GM21737 (cell line): ENCODE measurements at regions not wholly inside any gene's neighbourhood (a gene's known extent, or its start where the extent isn't known, plus 50 kb on each side); places are given as distances from the start of the nearest gene placed in this dataset.

ENCODE experiments used
- ATAC-seq: cut with Tn5 transposase; IDR thresholded peaks from one replicate; pipeline ENCODE4 v1.9.1; 2021; ENCODE audit warnings: mild to moderate bottlenecking, moderate library complexity; ENCODE audit not compliant: unreplicated experiment

DNA sequence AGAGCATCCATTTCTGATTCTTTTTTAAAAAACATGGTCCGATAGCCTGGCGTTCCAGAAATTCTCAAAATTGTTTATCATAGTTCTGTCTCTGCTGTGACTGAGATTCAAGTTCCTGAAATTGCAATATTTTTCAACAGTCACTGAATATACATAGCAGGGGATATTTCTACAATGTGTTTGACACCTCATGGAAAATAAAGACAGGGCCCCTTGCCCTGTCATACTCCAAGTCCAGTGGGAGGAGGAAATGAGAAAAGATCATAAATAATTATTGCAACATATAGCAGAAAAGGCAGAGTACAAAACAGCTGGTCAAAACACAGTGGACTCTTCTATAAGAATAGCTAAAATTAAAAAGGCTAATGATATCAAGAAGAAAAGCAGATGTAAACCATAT, 234.8 kb upstream of the SPTLC3 start:
- ATAC-seq: no peak

GRCh38 chr20:12775041-12775440, 233.7 kb upstream of the SPTLC3 start:
- no peak for ATAC-seq

- no peak for ATAC-seq
Observed at GRCh38 chr20:12777016-12777415, 231.8 kb upstream of the SPTLC3 start.

GRCh38 chr20:12786276-12786675, 222.5 kb upstream of the SPTLC3 start:
- no peak for ATAC-seq

- no peak for ATAC-seq
Observed at GRCh38 chr20:12788632-12789299, 220.0 kb upstream of the SPTLC3 start.

GRCh38 chr20:12790859-12791258, 217.9 kb upstream of the SPTLC3 start:
- no peak for ATAC-seq

- no peak for ATAC-seq
Observed at GRCh38 chr20:12798286-12798685, 210.5 kb upstream of the SPTLC3 start.

- ATAC-seq: no peak
Observed at GRCh38 chr20:12808006-12808567, 200.7 kb upstream of the SPTLC3 start.

DNA sequence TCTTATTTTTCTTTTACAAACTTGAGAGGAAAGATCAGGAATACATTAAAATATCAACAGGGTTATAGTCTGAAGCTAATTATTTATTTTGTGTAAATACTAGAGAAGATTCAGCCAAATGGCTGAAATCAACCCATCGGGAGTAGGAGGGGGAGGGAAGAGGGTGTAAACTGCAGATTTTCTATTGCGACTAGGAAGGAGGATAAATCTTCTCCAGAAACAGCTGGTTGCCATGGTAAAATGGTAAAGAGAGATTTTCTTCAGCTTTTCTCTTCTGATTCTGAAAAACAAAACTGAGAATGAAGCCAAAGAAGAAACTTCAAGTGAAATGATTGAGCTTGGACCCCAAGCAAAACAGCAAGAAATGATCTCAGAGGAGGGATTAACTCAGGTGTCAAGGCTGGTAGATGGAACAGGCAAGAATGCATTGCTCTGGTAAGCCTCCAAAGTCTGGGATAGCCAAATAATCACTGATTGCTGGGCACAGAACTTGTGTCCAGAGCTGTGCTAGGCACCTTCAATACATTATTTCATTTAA, 193.5 kb upstream of the SPTLC3 start:
- no peak for ATAC-seq

- no peak for ATAC-seq
Observed at GRCh38 chr20:12815778-12816408, 192.9 kb upstream of the SPTLC3 start.

DNA sequence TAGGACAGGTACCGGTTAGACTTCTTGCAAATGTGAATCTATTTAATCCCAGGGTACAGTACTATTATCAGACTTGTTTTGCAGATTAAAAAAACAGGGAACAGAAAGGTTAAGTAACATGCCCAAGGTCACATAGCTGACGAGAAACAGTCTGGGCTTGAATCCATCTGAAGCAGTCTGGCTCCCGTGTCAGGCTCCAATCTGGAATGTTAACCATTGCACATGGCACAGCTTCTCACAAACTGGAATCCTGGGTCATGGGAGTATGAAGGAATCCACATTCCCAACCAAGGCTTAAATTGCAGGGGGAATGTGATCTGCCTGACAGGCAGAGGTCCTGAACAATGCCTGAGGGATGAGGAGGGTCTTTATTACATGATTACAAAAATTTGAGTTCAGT, 187.5 kb upstream of the SPTLC3 start:
- ATAC-seq: no peak

- ATAC-seq: no peak
Observed at GRCh38 chr20:12823734-12824133, 185.0 kb upstream of the SPTLC3 start.

DNA sequence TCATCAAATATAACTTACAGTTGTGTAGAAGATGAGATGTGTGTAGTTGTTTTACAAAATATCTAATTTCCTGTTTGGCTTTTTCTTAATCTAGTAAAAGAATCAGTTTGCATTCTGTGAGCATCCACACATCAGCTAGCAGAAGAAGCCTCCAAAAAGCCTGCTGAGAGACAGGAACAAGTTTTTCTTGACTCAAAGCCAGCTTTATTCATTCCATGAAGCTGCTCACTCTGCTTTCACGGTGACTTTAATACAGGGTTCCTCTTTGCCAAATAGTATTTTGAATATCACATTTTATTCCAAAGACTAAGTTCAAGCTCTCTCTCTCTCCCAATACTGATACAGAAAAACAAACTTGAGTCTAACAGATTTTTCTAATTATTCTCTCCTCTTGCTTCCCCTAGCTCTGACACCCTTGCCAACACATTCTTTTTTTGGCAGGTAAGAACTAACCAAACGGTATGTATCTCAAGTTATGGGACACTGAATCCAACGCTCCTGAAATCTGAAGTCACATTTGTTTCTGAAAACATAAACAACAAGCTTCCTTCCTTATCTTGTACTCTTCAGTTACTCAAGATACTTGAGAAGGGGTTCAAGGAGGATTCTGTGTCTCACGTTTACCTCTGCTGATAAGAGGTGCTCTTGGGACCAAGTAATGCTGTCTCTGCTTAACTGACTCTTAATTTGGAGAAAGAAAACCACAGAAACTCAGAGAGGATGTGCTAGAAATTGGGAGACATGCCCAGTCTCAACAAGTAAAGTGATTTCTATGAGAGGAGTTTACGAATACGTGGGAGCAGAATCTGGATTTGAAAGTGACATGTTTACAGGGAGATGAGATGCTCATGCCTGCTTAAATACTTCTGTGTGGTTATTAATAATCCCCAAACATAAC, 184.2 kb upstream of the SPTLC3 start:
- no peak for ATAC-seq

DNA sequence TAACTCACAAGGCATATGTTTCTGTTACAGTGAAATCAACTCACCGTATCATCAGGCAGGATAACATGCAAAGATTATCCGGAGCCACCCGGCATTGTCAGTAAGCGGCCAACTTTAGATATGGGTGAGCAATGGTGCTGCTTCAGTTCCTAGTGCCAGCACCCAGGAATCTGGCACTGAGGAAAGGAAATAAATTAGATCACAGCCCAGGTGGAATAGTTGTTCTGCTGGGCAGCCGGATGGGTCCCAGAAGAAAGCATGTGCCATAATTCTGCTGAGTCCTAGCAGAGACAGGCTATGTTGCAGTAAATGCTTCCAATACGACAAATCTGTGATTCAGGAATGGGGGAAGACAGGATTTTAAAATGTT, 183.6 kb upstream of the SPTLC3 start:
- ATAC-seq: no peak

DNA sequence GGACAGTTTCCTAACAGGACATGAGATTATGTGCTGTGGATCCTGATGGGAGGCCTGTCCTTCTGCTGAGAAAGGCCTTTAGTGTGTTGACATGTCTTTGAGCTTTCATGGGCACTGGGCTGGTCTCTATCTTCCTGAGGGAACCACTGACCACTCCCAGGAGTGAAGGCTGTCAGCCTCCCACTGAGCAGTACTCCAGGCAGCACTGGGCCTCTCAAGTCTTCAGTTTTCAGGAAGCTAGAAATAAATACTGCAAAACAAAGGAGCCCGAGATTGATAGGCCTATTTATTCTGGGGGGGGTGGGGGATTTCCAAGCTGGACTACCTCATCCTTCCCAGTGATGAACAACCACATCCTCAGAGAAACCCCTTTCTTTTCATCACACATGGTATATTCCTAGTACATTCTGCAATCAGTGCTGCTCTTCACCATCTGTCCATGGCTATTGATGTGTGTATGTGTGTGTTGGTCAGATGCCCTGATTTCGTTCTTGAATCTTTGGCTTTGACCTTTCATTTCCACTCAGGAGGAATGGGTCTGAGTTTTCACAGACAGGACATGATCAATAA, 180.9 kb upstream of the SPTLC3 start:
- no peak for ATAC-seq

DNA sequence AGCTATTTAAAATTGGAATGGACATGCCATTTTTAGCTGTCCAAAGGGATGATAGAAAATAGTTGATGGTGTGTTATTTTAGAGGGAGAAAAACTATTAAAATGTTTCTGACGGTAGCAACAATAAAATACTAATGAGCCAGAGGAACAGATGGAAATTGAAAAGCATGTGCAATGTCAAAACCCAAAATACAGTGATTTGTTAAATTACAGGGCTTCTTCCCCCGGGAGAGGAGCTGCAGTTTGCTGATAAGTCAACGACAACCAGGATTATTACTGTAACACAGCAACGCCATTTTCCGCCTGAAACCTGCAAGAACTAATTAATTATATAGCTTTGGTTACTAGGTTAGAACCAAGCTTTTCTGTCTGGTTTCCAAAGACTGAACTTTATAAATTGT, 179.6 kb upstream of the SPTLC3 start:
- ATAC-seq: no peak

DNA sequence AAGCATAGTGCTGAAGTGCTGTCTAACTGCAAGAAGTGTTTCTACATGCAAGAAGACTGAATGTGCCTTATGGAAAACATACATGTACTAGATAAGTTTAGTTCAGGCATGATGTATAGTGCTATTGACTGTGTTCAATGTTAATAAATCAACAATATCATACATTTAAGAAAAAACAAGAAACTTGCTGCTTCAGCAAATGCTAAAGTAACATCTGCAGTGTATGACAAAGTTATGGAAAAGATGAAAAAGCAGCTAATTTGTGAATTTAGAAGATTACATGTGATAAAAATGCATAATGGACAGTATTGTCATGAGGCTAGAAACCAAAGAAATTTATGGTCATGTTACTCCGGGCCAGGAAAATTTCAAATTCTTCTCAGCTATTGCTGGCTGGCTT, 174.9 kb upstream of the SPTLC3 start:
- no peak for ATAC-seq

DNA sequence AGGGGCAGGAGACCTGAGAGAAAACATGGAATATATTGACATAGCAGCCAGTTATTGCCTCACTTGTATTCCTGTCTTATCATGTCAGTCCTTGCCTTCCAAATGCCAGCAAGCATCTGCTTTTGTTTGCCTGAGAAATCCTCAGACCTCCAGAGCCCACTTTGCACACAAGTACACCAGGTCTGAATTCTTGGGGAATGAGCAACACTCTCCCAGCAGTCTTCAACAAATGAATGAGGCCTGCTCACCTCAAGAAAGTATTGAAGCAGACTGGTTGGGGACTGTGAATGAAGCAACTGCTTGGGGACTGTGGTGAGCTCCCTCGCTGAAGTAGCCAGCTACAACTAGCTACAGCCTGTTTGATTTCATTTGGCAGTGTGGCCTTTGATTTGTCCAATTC, 172.8 kb upstream of the SPTLC3 start:
- ATAC-seq: no peak

GRCh38 chr20:12837646-12838045, 171.1 kb upstream of the SPTLC3 start:
- no peak for ATAC-seq

- ATAC-seq: no peak
Observed at GRCh38 chr20:12838261-12838866, 170.4 kb upstream of the SPTLC3 start.

GRCh38 chr20:12847872-12848271, 160.9 kb upstream of the SPTLC3 start:
- ATAC-seq: no peak
